ENCODE measurements at regions not wholly inside any gene's neighbourhood (a gene's known extent, or its start where the extent isn't known, plus 50 kb on each side); places are given as distances from the start of the nearest gene placed in this dataset.

- Histone ChIP-seq H3K9me2 (replicated peaks; ENCODE audit: control insufficient read depth, low read length) (no peaks in the 10 kb centered on the region), H3F3A (ENCODE audit: control insufficient read depth, insufficient read depth) (no peaks in the 10 kb centered on the region), H3K9me3 (ENCODE audit: control insufficient read depth, insufficient read depth, low read length) (no peaks in the 10 kb centered on the region), H3K27me3 (ENCODE audit: control insufficient read depth, low read length) (no peaks in the 10 kb centered on the region), H3K27ac (ENCODE audit: low read depth, low read length) (no peak overlapping the region), H4K20me1 (ENCODE audit: control insufficient read depth, insufficient read depth, low read depth, low read length) (no peaks in the 10 kb centered on the region), H3K36me3 (ENCODE audit: control insufficient read depth, low read length) (no peaks in the 10 kb centered on the region), H3K79me2 (ENCODE audit: control insufficient read depth, low read length) (no peaks in the 10 kb centered on the region), H3K4me2 (ENCODE audit: low read length) (no peak overlapping the region), H3K4me1 (ENCODE audit: control insufficient read depth, low read length) (no peaks in the 10 kb centered on the region), H3K4me3 (ENCODE audit: low read length) (no peak overlapping the region)
- TF ChIP-seq CTCF (IDR thresholded peaks at IDR 0.05; ENCODE audit: low read depth, low read length, poor library complexity, severe bottlenecking) = no peak
These were observed 291.6 kb upstream of the PODXL start for GRCh38 chr7:131848033-131848432.

- Histone ChIP-seq H4K20me1 (ENCODE audit: control insufficient read depth, insufficient read depth, low read depth, low read length) (no peaks in the 10 kb centered on the region), H3K4me2 (ENCODE audit: low read length) (no peak overlapping the region), H3K4me1 (ENCODE audit: control insufficient read depth, low read length) (no peaks in the 10 kb centered on the region), H3K27me3 (ENCODE audit: control insufficient read depth, low read length) (no peaks in the 10 kb centered on the region), H3K36me3 (ENCODE audit: control insufficient read depth, low read length) (no peaks in the 10 kb centered on the region), H3F3A (ENCODE audit: control insufficient read depth, insufficient read depth) (no peaks in the 10 kb centered on the region), H3K79me2 (ENCODE audit: control insufficient read depth, low read length) (no peaks in the 10 kb centered on the region), H3K27ac (ENCODE audit: low read depth, low read length) (no peak overlapping the region), H3K9me3 (ENCODE audit: control insufficient read depth, insufficient read depth, low read length) (no peaks in the 10 kb centered on the region), H3K9me2 (replicated peaks; ENCODE audit: control insufficient read depth, low read length) (no peaks in the 10 kb centered on the region), H3K4me3 (ENCODE audit: low read length) (no peak overlapping the region)
- TF ChIP-seq EZH2phosphoT487 (IDR thresholded peaks at IDR 0.05; ENCODE audit: borderline replicate concordance, low read length) = no peak
- TF ChIP-seq CTCF (IDR thresholded peaks at IDR 0.05; ENCODE audit: low read depth, low read length, poor library complexity, severe bottlenecking) = no peak
These were observed 289.3 kb upstream of the PODXL start for GRCh38 chr7:131845573-131846314.

- no peaks in the 10 kb centered on the region for H4K20me1 ChIP-seq (ENCODE audit: control insufficient read depth, insufficient read depth, low read depth, low read length)
- no peak for TF ChIP-seq EZH2phosphoT487 (IDR thresholded peaks at IDR 0.05; ENCODE audit: borderline replicate concordance, low read length)
- TF ChIP-seq CTCF (IDR thresholded peaks at IDR 0.05; ENCODE audit: low read depth, low read length, poor library complexity, severe bottlenecking) = no peak
- H3K9me2 ChIP-seq (replicated peaks; ENCODE audit: control insufficient read depth, low read length) = no peaks in the 10 kb centered on the region
- H3K4me3 ChIP-seq (ENCODE audit: low read length) = no peak overlapping the region
- no peak overlapping the region for H3K27ac ChIP-seq (ENCODE audit: low read depth, low read length)
- no peaks in the 10 kb centered on the region for H3K9me3 ChIP-seq (ENCODE audit: control insufficient read depth, insufficient read depth, low read length)
- no peaks in the 10 kb centered on the region for H3K4me1 ChIP-seq (ENCODE audit: control insufficient read depth, low read length)
- H3K27me3 ChIP-seq (ENCODE audit: control insufficient read depth, low read length) = no peaks in the 10 kb centered on the region
- no peaks in the 10 kb centered on the region for H3K79me2 ChIP-seq (ENCODE audit: control insufficient read depth, low read length)
- no peak overlapping the region for H3K4me2 ChIP-seq (ENCODE audit: low read length)
- H3F3A ChIP-seq (ENCODE audit: control insufficient read depth, insufficient read depth) = no peaks in the 10 kb centered on the region
- no peaks in the 10 kb centered on the region for H3K36me3 ChIP-seq (ENCODE audit: control insufficient read depth, low read length)
These were observed 287.9 kb upstream of the PODXL start for GRCh38 chr7:131844369-131844768.
